ENCODE measurements at regions not wholly inside any gene's neighbourhood (a gene's known extent, or its start where the extent isn't known, plus 50 kb on each side); places are given as distances from the start of the nearest gene placed in this dataset.

GRCh38 chr16:51508490-51509212 lies 357.6 kb upstream of the SALL1 start:
- DNase-seq (ENCODE audit: insufficient read length) (no peak), FAIRE-seq (no peak)
- TF ChIP-seq POLR2A (IDR thresholded peaks at IDR 0.05; ENCODE audit: low read depth, low read length), result no peak
- TF ChIP-seq POLR2AphosphoS5 (IDR thresholded peaks at IDR 0.05; ENCODE audit: low read depth, low read length), result no peak
- no peak for TF ChIP-seq TAF1 (IDR thresholded peaks at IDR 0.05; ENCODE audit: borderline replicate concordance, low read depth, low read length)

GRCh38 chr16:51507286-51507685 lies 356.2 kb upstream of the SALL1 start:
- no peak for FAIRE-seq
- TF ChIP-seq POLR2A (IDR thresholded peaks at IDR 0.05; ENCODE audit: low read depth, low read length) (no peak), TAF1 (IDR thresholded peaks at IDR 0.05; ENCODE audit: borderline replicate concordance, low read depth, low read length) (no peak), POLR2AphosphoS5 (IDR thresholded peaks at IDR 0.05; ENCODE audit: low read depth, low read length) (no peak)
- DNase-seq (ENCODE audit: insufficient read length), result no peak

GRCh38 chr16:51500306-51500705 lies 349.2 kb upstream of the SALL1 start:
- TF ChIP-seq TAF1 (IDR thresholded peaks at IDR 0.05; ENCODE audit: borderline replicate concordance, low read depth, low read length) (no peak), POLR2A (IDR thresholded peaks at IDR 0.05; ENCODE audit: low read depth, low read length) (no peak), POLR2AphosphoS5 (IDR thresholded peaks at IDR 0.05; ENCODE audit: low read depth, low read length) (no peak)
- DNase-seq (ENCODE audit: insufficient read length) (no peak), FAIRE-seq (no peak)

GRCh38 chr16:51497541-51498211 lies 346.6 kb upstream of the SALL1 start:
- no peak for FAIRE-seq
- no peak for TF ChIP-seq POLR2AphosphoS5 (IDR thresholded peaks at IDR 0.05; ENCODE audit: low read depth, low read length)
- TF ChIP-seq POLR2A (IDR thresholded peaks at IDR 0.05; ENCODE audit: low read depth, low read length), result no peak
- no peak for TF ChIP-seq TAF1 (IDR thresholded peaks at IDR 0.05; ENCODE audit: borderline replicate concordance, low read depth, low read length)
- no peak for DNase-seq (ENCODE audit: insufficient read length)

GRCh38 chr16:51490866-51491265 lies 339.8 kb upstream of the SALL1 start:
- no peak for FAIRE-seq
- TF ChIP-seq POLR2AphosphoS5 (IDR thresholded peaks at IDR 0.05; ENCODE audit: low read depth, low read length) (no peak), TAF1 (IDR thresholded peaks at IDR 0.05; ENCODE audit: borderline replicate concordance, low read depth, low read length) (no peak), POLR2A (IDR thresholded peaks at IDR 0.05; ENCODE audit: low read depth, low read length) (no peak)

GRCh38 chr16:51487880-51488279 lies 336.8 kb upstream of the SALL1 start:
- no peak for FAIRE-seq

More at GRCh38 chr16:51490866-51491265, 339.8 kb upstream of the SALL1 start:
- DNase-seq (ENCODE audit: insufficient read length), result no peak

GRCh38 chr16:51474414-51475091 lies 323.5 kb upstream of the SALL1 start:
- TF ChIP-seq POLR2AphosphoS5 (IDR thresholded peaks at IDR 0.05; ENCODE audit: low read depth, low read length) (no peak), TAF1 (IDR thresholded peaks at IDR 0.05; ENCODE audit: borderline replicate concordance, low read depth, low read length) (no peak), POLR2A (IDR thresholded peaks at IDR 0.05; ENCODE audit: low read depth, low read length) (no peak)
- no peak for DNase-seq (ENCODE audit: insufficient read length)
- no peak for FAIRE-seq

More at GRCh38 chr16:51487880-51488279, 336.8 kb upstream of the SALL1 start:
- DNase-seq (ENCODE audit: insufficient read length), result no peak
- no peak for TF ChIP-seq TAF1 (IDR thresholded peaks at IDR 0.05; ENCODE audit: borderline replicate concordance, low read depth, low read length)
- TF ChIP-seq POLR2A (IDR thresholded peaks at IDR 0.05; ENCODE audit: low read depth, low read length), result no peak

- no peak for FAIRE-seq
- TF ChIP-seq POLR2A (IDR thresholded peaks at IDR 0.05; ENCODE audit: low read depth, low read length) (no peak), POLR2AphosphoS5 (IDR thresholded peaks at IDR 0.05; ENCODE audit: low read depth, low read length) (no peak), TAF1 (IDR thresholded peaks at IDR 0.05; ENCODE audit: borderline replicate concordance, low read depth, low read length) (no peak)
- DNase-seq (ENCODE audit: insufficient read length), result no peak
Measured at GRCh38 chr16:51473091-51473490, 322.0 kb upstream of the SALL1 start.

GRCh38 chr16:51470492-51470891 lies 319.4 kb upstream of the SALL1 start:
- FAIRE-seq (no peak), DNase-seq (ENCODE audit: insufficient read length) (no peak)
- TF ChIP-seq POLR2A (IDR thresholded peaks at IDR 0.05; ENCODE audit: low read depth, low read length) (no peak), POLR2AphosphoS5 (IDR thresholded peaks at IDR 0.05; ENCODE audit: low read depth, low read length) (no peak), TAF1 (IDR thresholded peaks at IDR 0.05; ENCODE audit: borderline replicate concordance, low read depth, low read length) (no peak)

GRCh38 chr16:51464996-51465395 lies 313.9 kb upstream of the SALL1 start:
- DNase-seq (ENCODE audit: insufficient read length) (no peak), FAIRE-seq (no peak)
- TF ChIP-seq POLR2A (IDR thresholded peaks at IDR 0.05; ENCODE audit: low read depth, low read length) (no peak), TAF1 (IDR thresholded peaks at IDR 0.05; ENCODE audit: borderline replicate concordance, low read depth, low read length) (no peak), POLR2AphosphoS5 (IDR thresholded peaks at IDR 0.05; ENCODE audit: low read depth, low read length) (no peak)

GRCh38 chr16:51461255-51461654 lies 310.2 kb upstream of the SALL1 start:
- no peak for FAIRE-seq
- DNase-seq (ENCODE audit: insufficient read length), result no peak
- TF ChIP-seq TAF1 (IDR thresholded peaks at IDR 0.05; ENCODE audit: borderline replicate concordance, low read depth, low read length) (no peak), POLR2AphosphoS5 (IDR thresholded peaks at IDR 0.05; ENCODE audit: low read depth, low read length) (no peak), POLR2A (IDR thresholded peaks at IDR 0.05; ENCODE audit: low read depth, low read length) (no peak)

Data from GM12892 (cell line).